ENCODE measurements at regions not wholly inside any gene's neighbourhood (a gene's known extent, or its start where the extent isn't known, plus 50 kb on each side); places are given as distances from the start of the nearest gene placed in this dataset.

DNA sequence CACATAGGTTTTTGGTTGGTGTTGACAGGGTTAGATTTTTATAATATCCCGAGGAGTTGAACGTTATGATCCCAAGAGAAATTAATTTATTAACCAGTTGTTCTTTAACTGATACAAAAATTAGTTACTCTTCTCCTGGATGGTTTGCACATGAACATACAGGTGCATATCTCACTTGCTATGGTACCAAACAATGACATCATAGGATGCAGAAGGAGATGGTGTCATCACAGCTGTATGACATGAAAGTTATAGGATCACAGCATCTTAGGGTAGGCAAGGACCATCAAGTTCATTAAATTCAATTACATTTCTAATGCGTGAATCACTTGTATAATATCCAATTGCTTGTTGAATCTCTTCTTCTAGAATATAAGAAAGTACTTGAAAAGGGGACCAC is 175.8 kb downstream of the PAH start:
- peaks cover 0 to 4% (median 0%) of the 10 kb centered on the region in 4 donors for H3K4me1 ChIP-seq
- intact Hi-C loops (cut with DNase I; ENCODE audit: low total_unique reads) = no loop called here
- no peaks in the 10 kb centered on the region for H3K9me3 ChIP-seq
- no peak for DNase-seq
- no peaks in the 10 kb centered on the region for H3K36me3 ChIP-seq
- no peaks in the 10 kb centered on the region for H3K27me3 ChIP-seq
- in situ Hi-C loops (cut with MboI; ENCODE audit: low pct_ligation_motif_present in 1 of 4, low pct_unique_long_range_greater_than_20kb in 1 of 4, low sequenced_read_pairs in 3 of 4) = no loop called here
- no peak overlapping the region for H3K4me3 ChIP-seq
- no peak overlapping the region for H3K27ac ChIP-seq
- 84 to 87% methylated on average over 3 of the region's 3 CpGs for WGBS, 2 donors (ENCODE audit: low coverage in 1 of 2)
- no peak for TF ChIP-seq POLR2A (IDR thresholded peaks at IDR 0.05)
- TF ChIP-seq EP300 (IDR thresholded peaks at IDR 0.05; ENCODE audit: low read depth) = no peak
- no peak for TF ChIP-seq POLR2AphosphoS5 (IDR thresholded peaks at IDR 0.05)
- TF ChIP-seq, protein P1, sequence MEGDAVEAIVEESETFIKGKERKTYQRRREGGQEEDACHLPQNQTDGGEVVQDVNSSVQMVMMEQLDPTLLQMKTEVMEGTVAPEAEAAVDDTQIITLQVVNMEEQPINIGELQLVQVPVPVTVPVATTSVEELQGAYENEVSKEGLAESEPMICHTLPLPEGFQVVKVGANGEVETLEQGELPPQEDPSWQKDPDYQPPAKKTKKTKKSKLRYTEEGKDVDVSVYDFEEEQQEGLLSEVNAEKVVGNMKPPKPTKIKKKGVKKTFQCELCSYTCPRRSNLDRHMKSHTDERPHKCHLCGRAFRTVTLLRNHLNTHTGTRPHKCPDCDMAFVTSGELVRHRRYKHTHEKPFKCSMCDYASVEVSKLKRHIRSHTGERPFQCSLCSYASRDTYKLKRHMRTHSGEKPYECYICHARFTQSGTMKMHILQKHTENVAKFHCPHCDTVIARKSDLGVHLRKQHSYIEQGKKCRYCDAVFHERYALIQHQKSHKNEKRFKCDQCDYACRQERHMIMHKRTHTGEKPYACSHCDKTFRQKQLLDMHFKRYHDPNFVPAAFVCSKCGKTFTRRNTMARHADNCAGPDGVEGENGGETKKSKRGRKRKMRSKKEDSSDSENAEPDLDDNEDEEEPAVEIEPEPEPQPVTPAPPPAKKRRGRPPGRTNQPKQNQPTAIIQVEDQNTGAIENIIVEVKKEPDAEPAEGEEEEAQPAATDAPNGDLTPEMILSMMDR (IDR thresholded peaks at IDR 0.05) = no peak

DNA sequence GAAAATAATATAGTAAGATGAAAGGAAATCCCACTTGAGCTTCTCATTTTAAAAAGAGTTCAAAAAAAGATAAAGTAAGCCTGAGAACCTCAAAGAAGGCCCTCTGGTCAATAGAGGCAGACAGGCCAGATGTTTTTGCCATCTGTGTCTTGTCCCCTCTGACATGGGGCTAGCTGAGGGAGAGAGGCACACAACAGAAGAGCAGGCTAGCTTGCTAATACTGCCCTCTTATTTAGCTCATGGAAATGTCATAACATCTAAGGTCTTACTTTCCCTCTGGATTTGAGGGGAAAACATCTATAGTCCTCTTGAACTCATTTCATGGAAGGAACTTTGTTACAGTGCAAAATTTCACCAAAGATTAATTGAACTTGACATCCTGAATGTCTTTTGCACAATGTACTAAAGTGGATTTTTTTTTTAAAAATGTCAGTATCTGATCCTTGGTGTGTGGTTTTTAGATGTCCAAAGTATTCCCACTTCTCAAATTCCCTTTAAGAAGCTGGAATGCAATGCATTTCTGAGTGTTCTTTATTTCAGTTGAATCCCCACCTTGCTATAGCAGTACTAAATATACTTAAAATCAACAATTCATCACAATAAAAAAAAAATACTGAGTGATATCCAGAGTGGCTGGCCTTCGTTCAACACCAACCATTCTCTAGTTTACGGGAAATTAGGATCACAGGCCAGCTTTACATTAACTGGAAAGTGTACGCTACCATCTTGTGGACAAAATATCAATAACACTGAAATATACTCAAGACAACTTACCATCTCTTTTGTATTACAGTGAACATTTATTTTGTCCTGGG is 176.7 kb downstream of the PAH start:
- H3K9me3 ChIP-seq = no peaks in the 10 kb centered on the region
- in situ Hi-C loops (cut with MboI; ENCODE audit: low pct_ligation_motif_present in 1 of 4, low pct_unique_long_range_greater_than_20kb in 1 of 4, low sequenced_read_pairs in 3 of 4) = no loop called here
- H3K27me3 ChIP-seq = no peaks in the 10 kb centered on the region
- H3K36me3 ChIP-seq = no peaks in the 10 kb centered on the region
- intact Hi-C loops (cut with DNase I; ENCODE audit: low total_unique reads) = no loop called here
- TF ChIP-seq POLR2AphosphoS5 (IDR thresholded peaks at IDR 0.05) = no peak
- TF ChIP-seq, protein P1 (IDR thresholded peaks at IDR 0.05) = no peak
- TF ChIP-seq POLR2A (IDR thresholded peaks at IDR 0.05) = no peak
- TF ChIP-seq EP300 (IDR thresholded peaks at IDR 0.05; ENCODE audit: low read depth) = no peak
- peaks cover 0 to 4% (median 0%) of the 10 kb centered on the region in 4 donors for H3K4me1 ChIP-seq
- DNase-seq = no peak
- WGBS, 2 donors (ENCODE audit: low coverage in 1 of 2) = 26 to 34% methylated on average over 3 of the region's 3 CpGs
- no peak overlapping the region for H3K4me3 ChIP-seq
- no peak overlapping the region for H3K27ac ChIP-seq

DNA sequence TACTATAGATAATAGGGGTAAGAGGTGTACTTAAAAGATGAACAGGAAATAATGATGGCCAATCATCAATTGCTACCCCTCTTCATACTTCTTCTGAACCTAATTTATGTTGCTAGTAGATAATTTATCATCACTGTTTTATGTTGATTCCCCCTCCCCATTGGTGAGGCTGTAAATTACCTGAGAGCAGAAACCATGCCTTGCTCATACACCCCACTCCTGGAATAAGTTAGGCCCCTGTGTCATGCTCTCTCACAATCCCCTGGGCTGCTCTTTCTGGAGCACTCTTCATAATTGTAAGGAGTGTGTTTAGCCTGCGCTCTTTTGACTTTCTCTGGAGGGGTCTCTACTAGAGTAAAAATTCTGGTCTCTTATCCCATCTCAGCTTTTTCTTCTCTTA is 180.7 kb downstream of the PAH start:
- in situ Hi-C loops (cut with MboI; ENCODE audit: low pct_ligation_motif_present in 1 of 4, low pct_unique_long_range_greater_than_20kb in 1 of 4, low sequenced_read_pairs in 3 of 4) = no loop called here
- no peaks in the 10 kb centered on the region for H3K27me3 ChIP-seq
- H3K4me1 ChIP-seq = peaks cover 0 to 4% (median 0%) of the 10 kb centered on the region in 4 donors
- DNase-seq = no peak
- no peak overlapping the region for H3K27ac ChIP-seq
- intact Hi-C loops (cut with DNase I; ENCODE audit: low total_unique reads) = no loop called here
- TF ChIP-seq POLR2A (IDR thresholded peaks at IDR 0.05) = no peak
- no peak for TF ChIP-seq POLR2AphosphoS5 (IDR thresholded peaks at IDR 0.05)
- TF ChIP-seq, protein P1 (IDR thresholded peaks at IDR 0.05) = no peak
- no peak for TF ChIP-seq EP300 (IDR thresholded peaks at IDR 0.05; ENCODE audit: low read depth)
- no peak overlapping the region for H3K4me3 ChIP-seq
- H3K36me3 ChIP-seq = no peaks in the 10 kb centered on the region
- 95% methylated on average over 1 of the region's 1 CpG; no CpG with 5 or more reads in 1 of the 2 donors for WGBS, 2 donors (ENCODE audit: low coverage in 1 of 2)
- H3K9me3 ChIP-seq = no peaks in the 10 kb centered on the region

DNA sequence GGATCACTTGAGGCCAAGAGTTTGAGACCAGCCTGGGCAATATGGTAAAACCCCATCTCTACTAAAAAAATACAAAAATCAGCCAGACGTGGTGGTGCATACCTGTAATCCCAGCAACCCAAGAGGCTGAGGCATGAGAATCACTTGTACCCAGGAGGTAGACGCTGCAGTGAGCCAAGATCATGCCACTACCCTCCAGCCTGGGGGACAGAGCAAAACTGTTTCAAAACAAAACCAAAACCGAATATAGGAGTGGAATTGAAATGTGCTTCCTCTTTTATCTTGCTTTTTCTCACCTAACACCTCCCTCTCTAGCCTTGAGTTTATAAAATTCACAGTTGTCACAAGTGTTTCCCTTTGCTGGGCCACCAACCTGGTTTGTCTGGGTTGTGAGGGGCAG is 181.9 kb downstream of the PAH start:
- Histone ChIP-seq H3K4me3 (no peak overlapping the region), H3K36me3 (no peaks in the 10 kb centered on the region), H3K9me3 (no peaks in the 10 kb centered on the region), H3K4me1 (peaks cover 0 to under 1% (median 0%) of the 10 kb centered on the region in 4 donors), H3K27me3 (no peaks in the 10 kb centered on the region), H3K27ac (no peak overlapping the region)
- intact Hi-C loops (cut with DNase I; ENCODE audit: low total_unique reads) = no loop called here
- TF ChIP-seq, protein P1 (IDR thresholded peaks at IDR 0.05) = no peak
- TF ChIP-seq POLR2A (IDR thresholded peaks at IDR 0.05) (no peak), EP300 (IDR thresholded peaks at IDR 0.05; ENCODE audit: low read depth) (no peak), POLR2AphosphoS5 (IDR thresholded peaks at IDR 0.05) (no peak)
- no peak for DNase-seq
- in situ Hi-C loops (cut with MboI; ENCODE audit: low pct_ligation_motif_present in 1 of 4, low pct_unique_long_range_greater_than_20kb in 1 of 4, low sequenced_read_pairs in 3 of 4) = no loop called here
- WGBS, 2 donors (ENCODE audit: low coverage in 1 of 2) = 39 to 43% methylated on average over 1 to 3 of the region's 3 CpGs
